Neural progenitor cell (in vitro differentiated cells): ENCODE measurements at regions not wholly inside any gene's neighbourhood (a gene's known extent, or its start where the extent isn't known, plus 50 kb on each side); places are given as distances from the start of the nearest gene placed in this dataset.

Experiments
- DNase-seq: peaks from one replicate; pipeline ENCODE4 v3.0.0-alpha.2; 2016; ENCODE audit warnings: low spot score
- H2AFZ ChIP-seq: fragments of 200-600 bp; sonication (generic); replicated peaks from 2 replicates; pipeline ENCODE4 v1.6.1; 2016; ENCODE audit warnings: antibody characterized with exemption
- H3F3A ChIP-seq: fragments of 200-600 bp; sonication (generic); 2 replicates; pipeline ENCODE4 v1.6.1; 2016; ENCODE audit warnings: antibody characterized with exemption, low read depth
- H3K27ac ChIP-seq: fragments of 200-600 bp; sonication (generic); 2 replicates; pipeline ENCODE4 v1.5.1; 2016; ENCODE audit warnings: mild to moderate bottlenecking
- H3K27me3 ChIP-seq: fragments of 200-600 bp; sonication (generic); 2 replicates; pipeline ENCODE4 v1.6.1; 2016; ENCODE audit warnings: mild to moderate bottlenecking, moderate library complexity
- H3K36me3 ChIP-seq: fragments of 200-600 bp; sonication (generic); 2 replicates; pipeline ENCODE4 v1.5.1; 2016
- H3K4me1 ChIP-seq: fragments of 200-600 bp; sonication (generic); 2 replicates; pipeline ENCODE4 v1.6.1; 2016; ENCODE audit warnings: mixed run types
- H3K4me2 ChIP-seq: fragments of 200-600 bp; sonication (generic); 2 replicates; pipeline ENCODE4 v1.6.1; 2016
- H3K4me3 ChIP-seq: fragments of 200-600 bp; sonication (generic); 2 replicates; pipeline ENCODE4 v1.5.1; 2016
- H3K79me2 ChIP-seq: fragments of 200-600 bp; sonication (generic); 2 replicates; pipeline ENCODE4 v1.6.1; 2016; ENCODE audit warnings: low read depth
- H3K9ac ChIP-seq: fragments of 200-600 bp; sonication (generic); 2 replicates; pipeline ENCODE4 v1.6.1; 2016
- H3K9me3 ChIP-seq: fragments of 200-600 bp; sonication (generic); 2 replicates; pipeline ENCODE4 v1.5.1; 2016; ENCODE audit warnings: low read depth
- H4K20me1 ChIP-seq: fragments of 200-600 bp; sonication (generic); 2 replicates; pipeline ENCODE4 v1.6.1; 2016; ENCODE audit warnings: low read depth
- H3K27ac Mint-ChIP-seq: 3 replicates; pipeline ENCODE4 v1.8.0; 2021; ENCODE audit warnings: mixed read lengths
- H3K27me3 Mint-ChIP-seq: 2 replicates; pipeline ENCODE4 v1.8.0; 2022; ENCODE audit warnings: low read depth, mild to moderate bottlenecking, inconsistent platforms, moderate library complexity, mixed read lengths; ENCODE audit not compliant: insufficient read depth
- H3K36me3 Mint-ChIP-seq: 3 replicates; pipeline ENCODE4 v1.8.0; 2021; ENCODE audit warnings: mixed read lengths
- H3K4me1 Mint-ChIP-seq: 3 replicates; pipeline ENCODE4 v1.8.0; 2021; ENCODE audit warnings: mixed read lengths
- H3K4me3 Mint-ChIP-seq: 3 replicates; pipeline ENCODE4 v1.8.0; 2021; ENCODE audit warnings: mild to moderate bottlenecking, moderate library complexity, mixed read lengths
- H3K9me3 Mint-ChIP-seq: 3 replicates; pipeline ENCODE4 v1.8.0; 2020; ENCODE audit warnings: mixed read lengths
- EZH2 ChIP-seq: fragments of 200-600 bp; sonication (generic); IDR thresholded peaks from 2 replicates; pipeline ENCODE4 v1.6.1; 2017; ENCODE audit warnings: antibody characterized with exemption, mild to moderate bottlenecking, moderate library complexity
- EZH2phosphoT487 ChIP-seq: fragments of 200-600 bp; sonication (generic); IDR thresholded peaks from 2 replicates; pipeline ENCODE4 v1.6.1; 2017; ENCODE audit warnings: antibody characterized with exemption
- TF ChIP-seq, protein P1 (sequence below): fragments of 200-600 bp; sonication (generic); IDR thresholded peaks from 2 replicates; pipeline ENCODE4 v1.5.1; 2017; ENCODE audit warnings: antibody characterized with exemption, mild to moderate bottlenecking

GRCh38 chr14:96671218-96671617 is 126.0 kb upstream of the VRK1 start:
- Mint-ChIP-seq H3K4me3 (no peak overlapping the region), H3K27ac (no peak overlapping the region), H3K4me1 (no peaks in the 10 kb centered on the region), H3K36me3 (no peaks in the 10 kb centered on the region), H3K9me3 (no peaks in the 10 kb centered on the region), H3K27me3 (peaks cover 12% of the 10 kb centered on the region)
- Histone ChIP-seq H3F3A (no peaks in the 10 kb centered on the region), H3K4me1 (no peaks in the 10 kb centered on the region), H4K20me1 (no peaks in the 10 kb centered on the region), H3K4me3 (no peak overlapping the region), H3K36me3 (no peaks in the 10 kb centered on the region), H3K27me3 (peaks cover 20% of the 10 kb centered on the region), H3K4me2 (no peak overlapping the region), H3K9ac (no peak overlapping the region), H3K27ac (no peak overlapping the region), H2AFZ (no peak overlapping the region), H3K9me3 (no peaks in the 10 kb centered on the region), H3K79me2 (no peaks in the 10 kb centered on the region)
- DNase-seq: no peak
- TF ChIP-seq EZH2phosphoT487: no peak
- no peak for TF ChIP-seq EZH2
- TF ChIP-seq, protein P1, sequence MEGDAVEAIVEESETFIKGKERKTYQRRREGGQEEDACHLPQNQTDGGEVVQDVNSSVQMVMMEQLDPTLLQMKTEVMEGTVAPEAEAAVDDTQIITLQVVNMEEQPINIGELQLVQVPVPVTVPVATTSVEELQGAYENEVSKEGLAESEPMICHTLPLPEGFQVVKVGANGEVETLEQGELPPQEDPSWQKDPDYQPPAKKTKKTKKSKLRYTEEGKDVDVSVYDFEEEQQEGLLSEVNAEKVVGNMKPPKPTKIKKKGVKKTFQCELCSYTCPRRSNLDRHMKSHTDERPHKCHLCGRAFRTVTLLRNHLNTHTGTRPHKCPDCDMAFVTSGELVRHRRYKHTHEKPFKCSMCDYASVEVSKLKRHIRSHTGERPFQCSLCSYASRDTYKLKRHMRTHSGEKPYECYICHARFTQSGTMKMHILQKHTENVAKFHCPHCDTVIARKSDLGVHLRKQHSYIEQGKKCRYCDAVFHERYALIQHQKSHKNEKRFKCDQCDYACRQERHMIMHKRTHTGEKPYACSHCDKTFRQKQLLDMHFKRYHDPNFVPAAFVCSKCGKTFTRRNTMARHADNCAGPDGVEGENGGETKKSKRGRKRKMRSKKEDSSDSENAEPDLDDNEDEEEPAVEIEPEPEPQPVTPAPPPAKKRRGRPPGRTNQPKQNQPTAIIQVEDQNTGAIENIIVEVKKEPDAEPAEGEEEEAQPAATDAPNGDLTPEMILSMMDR: no peak

DNA sequence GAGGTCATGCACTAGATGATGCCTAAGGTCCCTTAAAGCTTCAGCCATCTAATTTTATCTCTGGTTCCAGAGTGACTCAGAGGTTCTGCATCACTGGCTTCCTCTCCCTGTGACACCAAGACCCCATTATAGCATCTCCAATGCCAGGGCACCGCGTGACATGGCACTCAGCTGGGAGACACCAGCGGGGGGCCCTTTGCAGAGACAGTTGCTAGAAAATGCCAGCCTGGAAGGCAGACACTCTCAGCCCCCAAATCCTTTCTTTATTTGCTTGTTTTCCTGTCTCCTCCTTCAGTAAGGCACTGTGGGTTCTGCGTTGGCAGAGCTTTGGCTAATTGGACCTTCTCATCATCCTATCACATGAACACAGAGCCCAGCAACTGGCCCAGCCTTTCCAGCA is 123.5 kb upstream of the VRK1 start:
- Mint-ChIP-seq H3K27me3 (peaks cover 14% of the 10 kb centered on the region), H3K9me3 (no peaks in the 10 kb centered on the region), H3K4me1 (no peaks in the 10 kb centered on the region), H3K4me3 (no peak overlapping the region), H3K36me3 (no peaks in the 10 kb centered on the region), H3K27ac (no peak overlapping the region)
- DNase-seq: no peak
- TF ChIP-seq EZH2: no peak
- TF ChIP-seq, protein P1: no peak
- no peak for TF ChIP-seq EZH2phosphoT487
- Histone ChIP-seq H3K4me1 (no peaks in the 10 kb centered on the region), H4K20me1 (no peaks in the 10 kb centered on the region), H3K27me3 (peaks cover 40% of the 10 kb centered on the region), H3F3A (no peaks in the 10 kb centered on the region), H3K27ac (no peak overlapping the region), H3K4me2 (no peak overlapping the region), H3K36me3 (no peaks in the 10 kb centered on the region), H3K4me3 (no peak overlapping the region), H2AFZ (no peak overlapping the region), H3K9ac (no peak overlapping the region), H3K79me2 (no peaks in the 10 kb centered on the region), H3K9me3 (no peaks in the 10 kb centered on the region)

DNA sequence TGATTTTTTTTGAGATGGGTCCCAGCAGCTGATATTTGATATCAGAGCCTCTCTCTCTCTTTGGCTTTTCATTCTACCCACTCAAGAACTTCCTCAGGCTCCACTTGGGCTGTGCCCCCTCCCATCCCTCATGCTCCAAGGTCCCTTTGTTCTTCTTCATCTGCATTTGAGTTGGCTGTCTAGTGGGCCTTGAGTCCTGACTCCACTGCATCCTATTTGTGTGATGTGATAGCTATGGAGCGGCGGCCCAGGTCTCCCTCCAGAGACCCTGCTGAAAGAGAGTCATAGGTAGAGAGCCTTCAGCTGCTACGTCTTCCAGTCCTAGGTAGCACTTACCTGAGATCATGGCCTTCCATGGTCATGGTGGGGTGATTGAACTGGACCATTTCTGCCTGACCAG is 123.1 kb upstream of the VRK1 start:
- Histone ChIP-seq H2AFZ (no peak overlapping the region), H3K4me3 (no peak overlapping the region), H3F3A (no peaks in the 10 kb centered on the region), H3K9ac (no peak overlapping the region), H3K4me2 (no peak overlapping the region), H3K9me3 (no peaks in the 10 kb centered on the region), H3K27ac (no peak overlapping the region), H3K4me1 (no peaks in the 10 kb centered on the region), H4K20me1 (no peaks in the 10 kb centered on the region), H3K27me3 (peaks cover 44% of the 10 kb centered on the region), H3K79me2 (no peaks in the 10 kb centered on the region), H3K36me3 (no peaks in the 10 kb centered on the region)
- no peaks in the 10 kb centered on the region for H3K9me3 Mint-ChIP-seq
- H3K4me3 Mint-ChIP-seq: no peak overlapping the region
- no peak overlapping the region for H3K27ac Mint-ChIP-seq
- no peaks in the 10 kb centered on the region for H3K4me1 Mint-ChIP-seq
- DNase-seq: no peak
- peaks cover 14% of the 10 kb centered on the region for H3K27me3 Mint-ChIP-seq
- TF ChIP-seq, protein P1: no peak
- no peak for TF ChIP-seq EZH2
- TF ChIP-seq EZH2phosphoT487: no peak
- H3K36me3 Mint-ChIP-seq: no peaks in the 10 kb centered on the region
